ENCODE measurements at regions not wholly inside any gene's neighbourhood (a gene's known extent, or its start where the extent isn't known, plus 50 kb on each side); places are given as distances from the start of the nearest gene placed in this dataset.

DNA sequence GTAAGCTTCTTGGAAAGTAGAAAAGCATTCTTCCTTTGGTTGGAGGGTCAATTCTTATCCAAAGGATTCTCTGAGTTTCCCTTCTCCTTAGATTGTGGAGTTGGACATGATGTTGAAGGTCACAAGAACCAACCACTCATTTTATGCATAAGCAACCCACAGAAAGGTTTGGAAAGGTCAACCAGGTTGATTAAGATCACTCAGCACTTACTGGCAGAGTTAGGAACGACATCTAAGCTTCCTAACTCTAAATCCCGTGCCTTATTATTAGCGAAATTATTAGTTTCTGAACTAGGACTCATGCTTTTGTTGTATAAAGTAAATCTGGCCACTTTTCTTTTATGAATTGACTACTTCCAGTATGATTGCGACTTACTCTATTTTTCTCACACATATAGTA lies 137.0 kb upstream of the MINDY3 start:
- TF ChIP-seq POLR2G (IDR thresholded peaks at IDR 0.05; ENCODE audit: low read depth, low read length) (no peak), GTF2E2 (tag; IDR thresholded peaks at IDR 0.05) (no peak), ZEB2 (IDR thresholded peaks at IDR 0.05) (no peak), ZNF311 (CRISPR knock-in tag; IDR thresholded peaks at IDR 0.05) (no peak), ZNF354B (CRISPR knock-in tag; IDR thresholded peaks at IDR 0.05) (no peak), TRIM24 (IDR thresholded peaks at IDR 0.05) (no peak), POLR2A (conservative IDR thresholded peaks at IDR 0.05) (no peak), JUN (IDR thresholded peaks at IDR 0.05; ENCODE audit: borderline replicate concordance, low read depth, low read length) (no peak), JUN (CRISPR knock-in tag; IDR thresholded peaks at IDR 0.05; ENCODE audit: borderline replicate concordance) (no peak), TAF1 (IDR thresholded peaks at IDR 0.05; ENCODE audit: control insufficient read depth, extremely low read depth, insufficient read depth, low read length, severe bottlenecking) (no peak), FOSL1 (tag; conservative IDR thresholded peaks at IDR 0.05) (no peak), CTCF (IDR thresholded peaks at IDR 0.05 in 2 of 3, conservative IDR thresholded peaks at IDR 0.05 in 1 of 3; ENCODE audit: insufficient read depth in 2 of 3, low read depth in 1 of 3, low read length in 3 of 3) (no peak)
- TF ChIP-seq, protein P1, sequence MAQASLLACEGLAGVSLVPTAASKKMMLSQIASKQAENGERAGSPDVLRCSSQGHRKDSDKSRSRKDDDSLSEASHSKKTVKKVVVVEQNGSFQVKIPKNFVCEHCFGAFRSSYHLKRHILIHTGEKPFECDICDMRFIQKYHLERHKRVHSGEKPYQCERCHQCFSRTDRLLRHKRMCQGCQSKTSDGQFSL (CRISPR knock-in tag; IDR thresholded peaks at IDR 0.05), result no peak
- TF ChIP-seq, protein P1 (tag; IDR thresholded peaks at IDR 0.05), result no peak
- TF ChIP-seq, protein P2, sequence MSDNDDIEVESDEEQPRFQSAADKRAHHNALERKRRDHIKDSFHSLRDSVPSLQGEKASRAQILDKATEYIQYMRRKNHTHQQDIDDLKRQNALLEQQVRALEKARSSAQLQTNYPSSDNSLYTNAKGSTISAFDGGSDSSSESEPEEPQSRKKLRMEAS (CRISPR knock-in tag; IDR thresholded peaks at IDR 0.05), result no peak
